ENCODE measurements at regions not wholly inside any gene's neighbourhood (a gene's known extent, or its start where the extent isn't known, plus 50 kb on each side); places are given as distances from the start of the nearest gene placed in this dataset.

- FAIRE-seq (no peak), DNase-seq (ENCODE audit: low read depth) (no peak)
- Histone ChIP-seq H3K4me2 (ENCODE audit: low read length) (no peak overlapping the region), H3K4me3 (ENCODE audit: insufficient read depth, low read depth, low read length) (no peak overlapping the region), H3K36me3 (ENCODE audit: insufficient read depth, low read length) (no peaks in the 10 kb centered on the region), H3K27ac (ENCODE audit: low read depth, low read length) (no peak overlapping the region), H2AFZ (ENCODE audit: low read depth, low read length) (no peak overlapping the region), H4K20me1 (ENCODE audit: insufficient read depth, low read length) (no peaks in the 10 kb centered on the region), H3K27me3 (ENCODE audit: insufficient read depth, low read length) (no peaks in the 10 kb centered on the region), H3K4me1 (ENCODE audit: insufficient read depth, low read length) (peaks cover 6% of the 10 kb centered on the region), H3K79me2 (ENCODE audit: insufficient read depth, low read length) (no peaks in the 10 kb centered on the region), H3K9me3 (ENCODE audit: insufficient read depth, low read depth, low read length) (no peaks in the 10 kb centered on the region), H3K9ac (ENCODE audit: low read length) (no peak overlapping the region)
- H3K9me3 Mint-ChIP-seq (ENCODE audit: unreplicated experiment), result peaks cover 3% of the 10 kb centered on the region
- H3K4me3 Mint-ChIP-seq (ENCODE audit: unreplicated experiment), result no peak overlapping the region
- H3K27me3 Mint-ChIP-seq (ENCODE audit: low read depth, unreplicated experiment), result peaks cover 3% of the 10 kb centered on the region
- no peaks in the 10 kb centered on the region for H3K36me3 Mint-ChIP-seq (ENCODE audit: low read depth, unreplicated experiment)
- H3K4me1 Mint-ChIP-seq (ENCODE audit: low read depth, unreplicated experiment), result peaks cover 10% of the 10 kb centered on the region
- TF ChIP-seq EZH2 (IDR thresholded peaks at IDR 0.05; ENCODE audit: insufficient read depth, low read length) (no peak), CTCF (IDR thresholded peaks at IDR 0.05; ENCODE audit: insufficient read depth, low read depth, low read length) (no peak)
- H3K27ac Mint-ChIP-seq (ENCODE audit: unreplicated experiment), result no peak overlapping the region
Observed at GRCh38 chr13:40410315-40410714, 256.1 kb downstream of the FOXO1 start.

GRCh38 chr13:40420160-40420740, 246.2 kb downstream of the FOXO1 start:
- Mint-ChIP-seq H3K36me3 (ENCODE audit: low read depth, unreplicated experiment) (no peaks in the 10 kb centered on the region), H3K9me3 (ENCODE audit: unreplicated experiment) (peaks cover 3% of the 10 kb centered on the region), H3K4me3 (ENCODE audit: unreplicated experiment) (no peak overlapping the region), H3K27ac (ENCODE audit: unreplicated experiment) (no peak overlapping the region), H3K4me1 (ENCODE audit: low read depth, unreplicated experiment) (no peaks in the 10 kb centered on the region), H3K27me3 (ENCODE audit: low read depth, unreplicated experiment) (peaks cover 4% of the 10 kb centered on the region)
- H3K4me1 ChIP-seq (ENCODE audit: insufficient read depth, low read length), result no peaks in the 10 kb centered on the region
- H3K9ac ChIP-seq (ENCODE audit: low read length), result no peak overlapping the region
- no peak overlapping the region for H3K4me3 ChIP-seq (ENCODE audit: insufficient read depth, low read depth, low read length)
- FAIRE-seq (no peak), DNase-seq (ENCODE audit: low read depth) (no peak)
- no peaks in the 10 kb centered on the region for H4K20me1 ChIP-seq (ENCODE audit: insufficient read depth, low read length)
- H3K36me3 ChIP-seq (ENCODE audit: insufficient read depth, low read length), result no peaks in the 10 kb centered on the region
- no peaks in the 10 kb centered on the region for H3K9me3 ChIP-seq (ENCODE audit: insufficient read depth, low read depth, low read length)
- no peaks in the 10 kb centered on the region for H3K79me2 ChIP-seq (ENCODE audit: insufficient read depth, low read length)
- H3K4me2 ChIP-seq (ENCODE audit: low read length), result no peak overlapping the region
- no peak overlapping the region for H2AFZ ChIP-seq (ENCODE audit: low read depth, low read length)
- no peak for TF ChIP-seq EZH2 (IDR thresholded peaks at IDR 0.05; ENCODE audit: insufficient read depth, low read length)
- TF ChIP-seq CTCF (IDR thresholded peaks at IDR 0.05; ENCODE audit: insufficient read depth, low read depth, low read length), result no peak
- no peaks in the 10 kb centered on the region for H3K27me3 ChIP-seq (ENCODE audit: insufficient read depth, low read length)
- no peak overlapping the region for H3K27ac ChIP-seq (ENCODE audit: low read depth, low read length)

- FAIRE-seq (no peak), DNase-seq (ENCODE audit: low read depth) (no peak)
- no peak overlapping the region for H3K4me2 ChIP-seq (ENCODE audit: low read length)
- no peak overlapping the region for H3K27ac ChIP-seq (ENCODE audit: low read depth, low read length)
- no peak overlapping the region for H3K4me3 ChIP-seq (ENCODE audit: insufficient read depth, low read depth, low read length)
- H3K4me1 ChIP-seq (ENCODE audit: insufficient read depth, low read length), result no peaks in the 10 kb centered on the region
- Mint-ChIP-seq H3K27ac (ENCODE audit: unreplicated experiment) (no peak overlapping the region), H3K4me1 (ENCODE audit: low read depth, unreplicated experiment) (no peaks in the 10 kb centered on the region), H3K4me3 (ENCODE audit: unreplicated experiment) (no peak overlapping the region), H3K9me3 (ENCODE audit: unreplicated experiment) (no peaks in the 10 kb centered on the region), H3K36me3 (ENCODE audit: low read depth, unreplicated experiment) (no peaks in the 10 kb centered on the region), H3K27me3 (ENCODE audit: low read depth, unreplicated experiment) (no peaks in the 10 kb centered on the region)
- no peaks in the 10 kb centered on the region for H4K20me1 ChIP-seq (ENCODE audit: insufficient read depth, low read length)
- no peak overlapping the region for H2AFZ ChIP-seq (ENCODE audit: low read depth, low read length)
- H3K9ac ChIP-seq (ENCODE audit: low read length), result no peak overlapping the region
- no peaks in the 10 kb centered on the region for H3K36me3 ChIP-seq (ENCODE audit: insufficient read depth, low read length)
- no peaks in the 10 kb centered on the region for H3K79me2 ChIP-seq (ENCODE audit: insufficient read depth, low read length)
- no peak for TF ChIP-seq CTCF (IDR thresholded peaks at IDR 0.05; ENCODE audit: insufficient read depth, low read depth, low read length)
- no peak for TF ChIP-seq EZH2 (IDR thresholded peaks at IDR 0.05; ENCODE audit: insufficient read depth, low read length)
- no peaks in the 10 kb centered on the region for H3K27me3 ChIP-seq (ENCODE audit: insufficient read depth, low read length)
- no peaks in the 10 kb centered on the region for H3K9me3 ChIP-seq (ENCODE audit: insufficient read depth, low read depth, low read length)
Observed at GRCh38 chr13:40422588-40423235, 243.7 kb downstream of the FOXO1 start.

Data from astrocyte (in vitro differentiated cells and primary cell).